PC-3 (cell line): ENCODE measurements at regions not wholly inside any gene's neighbourhood (a gene's known extent, or its start where the extent isn't known, plus 50 kb on each side); places are given as distances from the start of the nearest gene placed in this dataset.

ENCODE experiments used
- ATAC-seq: fragments of 200-7000 bp; cut with Tn5 transposase; 2 replicates; pipeline ENCODE4 v1.9.1; 2020; ENCODE audit warnings: mild to moderate bottlenecking, moderate library complexity
- BruUV-seq: library from RNA; stranded (reverse); fragments of 400-500 nt; replicated peaks from 2 replicates; lab custom pipeline; 2021; lab: Mats Ljungman, UMichigan
- CTCF ChIA-PET: fragments of 300-600 bp; sonication (Branson Sonifier 250); formaldehyde crosslinking; loops from one replicate; lab custom pipeline; 2022; ENCODE audit warnings: antibody characterized with exemption; lab: Charles Lee
- POLR2A ChIA-PET: fragments of 300-600 bp; sonication (Branson Sonifier 250); formaldehyde crosslinking; loops from one replicate; lab custom pipeline; 2022; ENCODE audit warnings: antibody characterized with exemption; ENCODE audit not compliant: unreplicated experiment; lab: Charles Lee
- DNase-seq: peaks from one replicate; pipeline ENCODE4 v3.0.0-alpha.2; 2015
- H2AFZ ChIP-seq: fragments of 300-600 bp; sonication (generic); 2 replicates; pipeline ENCODE4 v1.6.0; 2016; ENCODE audit warnings: antibody characterized with exemption, low read length
- H3F3A ChIP-seq: fragments of 300-600 bp; sonication (generic); one replicate; pipeline ENCODE4 v1.6.0; 2017; ENCODE audit warnings: antibody characterized with exemption, low read length, control low read depth, mild to moderate bottlenecking; ENCODE audit not compliant: unreplicated experiment
- H3K27ac ChIP-seq: fragments of 300-600 bp; sonication (generic); 2 replicates; pipeline ENCODE4 v1.5.1; 2016; ENCODE audit warnings: mild to moderate bottlenecking, low read length
- H3K27me3 ChIP-seq: fragments of 300-600 bp; sonication (generic); 2 replicates; pipeline ENCODE4 v1.6.1; 2016; ENCODE audit warnings: low read length, mixed read lengths
- H3K36me3 ChIP-seq: fragments of 300-600 bp; sonication (generic); 2 replicates; pipeline ENCODE4 v1.6.1; 2016; ENCODE audit warnings: low read depth, mixed run types, low read length, mixed read lengths
- H3K4me1 ChIP-seq: fragments of 300-600 bp; sonication (generic); 2 replicates; pipeline ENCODE4 v1.5.1; 2016; ENCODE audit warnings: low read length; ENCODE audit not compliant: insufficient read depth
- H3K4me2 ChIP-seq: fragments of 300-600 bp; sonication (generic); 2 replicates; pipeline ENCODE4 v1.6.0; 2016; ENCODE audit warnings: low read length
- H3K4me3 ChIP-seq: fragments of 300-600 bp; sonication (generic); 2 replicates; pipeline ENCODE4 v1.5.1; 2016; ENCODE audit warnings: mild to moderate bottlenecking, low read length, mixed read lengths
- H3K79me2 ChIP-seq: fragments of 300-600 bp; sonication (generic); 2 replicates; pipeline ENCODE4 v1.6.1; 2017; ENCODE audit warnings: low read length, mixed read lengths
- H3K9ac ChIP-seq: fragments of 300-600 bp; sonication (generic); 2 replicates; pipeline ENCODE4 v1.6.0; 2016; ENCODE audit warnings: mild to moderate bottlenecking, low read length
- H3K9me2 ChIP-seq: fragments of 300-600 bp; sonication (generic); replicated peaks from 2 replicates; pipeline ENCODE4 v1.6.1; 2016; ENCODE audit warnings: mixed run types, low read length, mixed read lengths
- H3K9me3 ChIP-seq: fragments of 300-600 bp; sonication (generic); 2 replicates; pipeline ENCODE4 v1.6.1; 2016; ENCODE audit warnings: low read length, mixed read lengths
- H4K20me1 ChIP-seq: fragments of 300-600 bp; sonication (generic); 2 replicates; pipeline ENCODE4 v1.6.1; 2016; ENCODE audit warnings: low read length, mixed read lengths
- EZH2 ChIP-seq: fragments of 300-600 bp; sonication (generic); IDR thresholded peaks from one replicate; pipeline ENCODE4 v1.6.1; 2017; ENCODE audit warnings: antibody characterized with exemption, mild to moderate bottlenecking, low read length; ENCODE audit not compliant: unreplicated experiment
- EZH2phosphoT487 ChIP-seq: fragments of 300-600 bp; sonication (generic); IDR thresholded peaks from 2 replicates; pipeline ENCODE4 v1.6.1; 2018; ENCODE audit warnings: mild to moderate bottlenecking, antibody characterized with exemption, low read length, borderline replicate concordance
- intact Hi-C: fragments of 100-400 bp; cut with micrococcal nuclease; formaldehyde crosslinking; loops from 2 replicates; pipeline ENCODE4 v1.9.0; 2023
- TF ChIP-seq, protein P1 (sequence below): fragments of 300-600 bp; sonication (generic); conservative IDR thresholded peaks from 2 replicates; pipeline ENCODE4 v1.5.1; 2017; ENCODE audit warnings: antibody characterized with exemption, low read depth, mild to moderate bottlenecking, low read length

DNA sequence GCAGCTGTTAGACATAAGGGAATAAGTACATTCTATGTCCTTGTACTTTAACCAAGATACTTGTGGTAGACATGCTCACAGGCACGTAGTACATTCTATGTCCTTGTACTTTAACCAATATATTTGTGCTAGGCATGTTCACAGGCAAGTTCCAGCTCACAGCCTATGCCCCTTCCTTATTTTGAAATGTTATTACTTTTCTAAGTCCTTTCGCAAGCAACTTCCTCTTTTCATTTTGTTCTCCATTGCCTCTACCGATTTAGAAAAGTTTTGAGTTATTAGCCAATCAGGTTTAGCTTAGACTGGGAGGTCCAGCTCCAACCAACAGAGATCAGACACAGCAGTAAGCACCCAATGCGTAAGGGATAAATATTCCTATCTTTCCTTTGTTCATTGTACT lies 60.1 kb upstream of the NUDT7 start:
- POLR2A ChIA-PET, result no interaction called here
- no peak overlapping the region for H3K27ac ChIP-seq
- DNase-seq (no peak), ATAC-seq (no peak)
- H3K79me2 ChIP-seq, result no peaks in the 10 kb centered on the region
- H3K4me3 ChIP-seq, result no peak overlapping the region
- H3K4me1 ChIP-seq, result no peaks in the 10 kb centered on the region
- H3K9ac ChIP-seq, result no peak overlapping the region
- H3K9me2 ChIP-seq, result no peaks in the 10 kb centered on the region
- BruUV-seq, result no TSS peak
- H2AFZ ChIP-seq, result no peak overlapping the region
- intact Hi-C loops, result no loop called here
- no peak overlapping the region for H3K4me2 ChIP-seq
- no peaks in the 10 kb centered on the region for H3K36me3 ChIP-seq
- no peak for TF ChIP-seq EZH2phosphoT487
- TF ChIP-seq EZH2, result no peak
- TF ChIP-seq, protein P1, sequence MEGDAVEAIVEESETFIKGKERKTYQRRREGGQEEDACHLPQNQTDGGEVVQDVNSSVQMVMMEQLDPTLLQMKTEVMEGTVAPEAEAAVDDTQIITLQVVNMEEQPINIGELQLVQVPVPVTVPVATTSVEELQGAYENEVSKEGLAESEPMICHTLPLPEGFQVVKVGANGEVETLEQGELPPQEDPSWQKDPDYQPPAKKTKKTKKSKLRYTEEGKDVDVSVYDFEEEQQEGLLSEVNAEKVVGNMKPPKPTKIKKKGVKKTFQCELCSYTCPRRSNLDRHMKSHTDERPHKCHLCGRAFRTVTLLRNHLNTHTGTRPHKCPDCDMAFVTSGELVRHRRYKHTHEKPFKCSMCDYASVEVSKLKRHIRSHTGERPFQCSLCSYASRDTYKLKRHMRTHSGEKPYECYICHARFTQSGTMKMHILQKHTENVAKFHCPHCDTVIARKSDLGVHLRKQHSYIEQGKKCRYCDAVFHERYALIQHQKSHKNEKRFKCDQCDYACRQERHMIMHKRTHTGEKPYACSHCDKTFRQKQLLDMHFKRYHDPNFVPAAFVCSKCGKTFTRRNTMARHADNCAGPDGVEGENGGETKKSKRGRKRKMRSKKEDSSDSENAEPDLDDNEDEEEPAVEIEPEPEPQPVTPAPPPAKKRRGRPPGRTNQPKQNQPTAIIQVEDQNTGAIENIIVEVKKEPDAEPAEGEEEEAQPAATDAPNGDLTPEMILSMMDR, result no peak
- H4K20me1 ChIP-seq, result no peaks in the 10 kb centered on the region
- no peaks in the 10 kb centered on the region for H3K27me3 ChIP-seq
- CTCF ChIA-PET, result no interaction called here
- no peaks in the 10 kb centered on the region for H3F3A ChIP-seq
- H3K9me3 ChIP-seq, result no peaks in the 10 kb centered on the region

DNA sequence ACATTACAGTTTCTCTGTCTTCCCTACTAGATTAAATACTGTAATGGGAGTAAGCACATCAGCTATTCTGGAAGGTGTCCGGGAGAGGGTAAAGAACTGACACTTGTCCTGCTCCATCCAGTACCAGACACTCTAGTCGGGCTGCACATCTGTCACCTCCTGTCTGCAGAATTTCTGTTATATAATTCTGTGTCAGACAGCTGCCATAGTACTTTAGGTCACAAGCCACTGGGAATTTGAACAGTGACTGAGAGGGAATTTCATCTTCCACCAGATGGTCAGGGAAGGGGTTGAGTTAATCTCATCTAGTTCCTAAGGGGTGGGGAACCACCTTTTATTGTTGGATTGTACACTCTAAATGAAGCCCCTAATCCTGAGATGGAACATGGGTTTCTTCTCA lies 58.6 kb upstream of the NUDT7 start:
- TF ChIP-seq EZH2phosphoT487 (no peak), EZH2 (no peak)
- TF ChIP-seq, protein P1, result no peak
- no peaks in the 10 kb centered on the region for H3F3A ChIP-seq
- no TSS peak for BruUV-seq
- no peaks in the 10 kb centered on the region for H3K27me3 ChIP-seq
- H2AFZ ChIP-seq, result no peak overlapping the region
- DNase-seq, result no peak
- no peaks in the 10 kb centered on the region for H3K9me3 ChIP-seq
- H3K4me3 ChIP-seq, result no peak overlapping the region
- H3K79me2 ChIP-seq, result no peaks in the 10 kb centered on the region
- H3K9me2 ChIP-seq, result no peaks in the 10 kb centered on the region
- H3K9ac ChIP-seq, result no peak overlapping the region
- CTCF ChIA-PET, result no interaction called here
- intact Hi-C loops, result no loop called here
- no peaks in the 10 kb centered on the region for H4K20me1 ChIP-seq
- ATAC-seq, result no peak
- H3K4me1 ChIP-seq, result no peaks in the 10 kb centered on the region
- H3K27ac ChIP-seq, result no peak overlapping the region
- no peak overlapping the region for H3K4me2 ChIP-seq
- POLR2A ChIA-PET, result no interaction called here
- H3K36me3 ChIP-seq, result no peaks in the 10 kb centered on the region

DNA sequence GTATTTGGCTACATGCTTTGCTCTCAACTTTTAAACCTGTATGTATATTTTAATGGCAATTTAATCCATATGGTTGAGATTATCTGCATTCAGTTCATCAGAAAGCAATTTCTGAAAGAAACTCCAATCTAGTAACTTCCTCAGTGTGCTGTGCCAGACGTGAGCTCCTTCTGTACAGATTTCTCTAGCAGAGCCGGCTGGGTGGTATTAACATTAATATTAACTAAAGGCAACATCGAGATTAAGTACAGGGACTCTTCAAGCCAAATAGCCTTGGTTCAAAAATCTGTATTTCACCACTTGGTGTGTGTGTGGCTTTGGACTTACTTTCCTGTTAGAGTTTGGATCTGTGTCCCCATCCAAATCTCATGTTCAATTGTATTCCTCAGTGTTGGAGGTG lies 55.5 kb upstream of the NUDT7 start:
- CTCF ChIA-PET, result no interaction called here
- no peak overlapping the region for H3K4me3 ChIP-seq
- H3K9ac ChIP-seq, result no peak overlapping the region
- H3K9me2 ChIP-seq, result no peaks in the 10 kb centered on the region
- POLR2A ChIA-PET, result no interaction called here
- no peaks in the 10 kb centered on the region for H3K36me3 ChIP-seq
- ATAC-seq, result no peak
- intact Hi-C loops, result no loop called here
- no TSS peak for BruUV-seq
- H4K20me1 ChIP-seq, result no peaks in the 10 kb centered on the region
- TF ChIP-seq EZH2phosphoT487 (no peak), EZH2 (no peak)
- TF ChIP-seq, protein P1, result no peak
- no peak for DNase-seq
- H3K27me3 ChIP-seq, result no peaks in the 10 kb centered on the region
- no peak overlapping the region for H3K4me2 ChIP-seq
- no peaks in the 10 kb centered on the region for H3K4me1 ChIP-seq
- no peaks in the 10 kb centered on the region for H3K9me3 ChIP-seq
- H3K79me2 ChIP-seq, result no peaks in the 10 kb centered on the region
- H3F3A ChIP-seq, result no peaks in the 10 kb centered on the region
- no peak overlapping the region for H3K27ac ChIP-seq
- H2AFZ ChIP-seq, result no peak overlapping the region
